Right lobe of liver (tissue), 4 donors: ENCODE measurements at regions not wholly inside any gene's neighbourhood (a gene's known extent, or its start where the extent isn't known, plus 50 kb on each side); places are given as distances from the start of the nearest gene placed in this dataset.

Experiments
- POLR2A ChIP-seq: fragments of 450-650 bp; IDR thresholded peaks from one replicate; pipeline ENCODE4 v1.6.1; 2017; ENCODE audit warnings: antibody characterized with exemption, mild to moderate bottlenecking
- TF ChIP-seq, protein P1 (sequence below), 4 donors: fragments of 200-600 bp in 3 of 4; fragments of 450-650 bp in 1 of 4; IDR thresholded peaks; one replicate each; pipeline versions ENCODE4 v1.5.1 to v1.8.0; 2016 to 2022; ENCODE audit warnings: antibody characterized with exemption in 4 of 4, mild to moderate bottlenecking in 2 of 4
- donor health status: DM: no; HTN: no; CAD: no.
- donor health status: DM: no; HTN: no; CAD: no.
- donor health status: DM: no; HTN: yes; CAD: no.

DNA sequence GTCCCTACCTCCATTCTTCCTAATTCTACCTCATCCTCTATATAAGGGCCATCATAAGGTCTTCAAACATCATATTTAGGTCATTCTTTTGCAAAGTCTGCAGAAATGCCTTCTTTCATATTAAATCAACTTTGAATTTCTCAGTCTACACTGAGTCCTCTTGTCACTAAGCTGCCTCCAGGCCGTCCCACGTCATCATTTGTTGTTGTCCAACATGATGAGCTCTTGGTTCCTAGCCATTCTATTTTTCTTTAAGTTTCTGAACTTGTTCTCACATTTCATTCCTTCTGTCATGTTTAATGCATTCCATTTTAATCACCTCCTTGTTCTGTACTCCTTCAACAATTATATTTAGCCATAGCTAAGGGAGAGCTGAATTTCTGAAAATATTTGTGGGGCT is 59.2 kb upstream of the PGR start:
- TF ChIP-seq, protein P1, sequence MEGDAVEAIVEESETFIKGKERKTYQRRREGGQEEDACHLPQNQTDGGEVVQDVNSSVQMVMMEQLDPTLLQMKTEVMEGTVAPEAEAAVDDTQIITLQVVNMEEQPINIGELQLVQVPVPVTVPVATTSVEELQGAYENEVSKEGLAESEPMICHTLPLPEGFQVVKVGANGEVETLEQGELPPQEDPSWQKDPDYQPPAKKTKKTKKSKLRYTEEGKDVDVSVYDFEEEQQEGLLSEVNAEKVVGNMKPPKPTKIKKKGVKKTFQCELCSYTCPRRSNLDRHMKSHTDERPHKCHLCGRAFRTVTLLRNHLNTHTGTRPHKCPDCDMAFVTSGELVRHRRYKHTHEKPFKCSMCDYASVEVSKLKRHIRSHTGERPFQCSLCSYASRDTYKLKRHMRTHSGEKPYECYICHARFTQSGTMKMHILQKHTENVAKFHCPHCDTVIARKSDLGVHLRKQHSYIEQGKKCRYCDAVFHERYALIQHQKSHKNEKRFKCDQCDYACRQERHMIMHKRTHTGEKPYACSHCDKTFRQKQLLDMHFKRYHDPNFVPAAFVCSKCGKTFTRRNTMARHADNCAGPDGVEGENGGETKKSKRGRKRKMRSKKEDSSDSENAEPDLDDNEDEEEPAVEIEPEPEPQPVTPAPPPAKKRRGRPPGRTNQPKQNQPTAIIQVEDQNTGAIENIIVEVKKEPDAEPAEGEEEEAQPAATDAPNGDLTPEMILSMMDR (IDR thresholded peaks at IDR 0.05): no peak
- TF ChIP-seq POLR2A: no peak
